ENCODE measurements at regions not wholly inside any gene's neighbourhood (a gene's known extent, or its start where the extent isn't known, plus 50 kb on each side); places are given as distances from the start of the nearest gene placed in this dataset.

DNA sequence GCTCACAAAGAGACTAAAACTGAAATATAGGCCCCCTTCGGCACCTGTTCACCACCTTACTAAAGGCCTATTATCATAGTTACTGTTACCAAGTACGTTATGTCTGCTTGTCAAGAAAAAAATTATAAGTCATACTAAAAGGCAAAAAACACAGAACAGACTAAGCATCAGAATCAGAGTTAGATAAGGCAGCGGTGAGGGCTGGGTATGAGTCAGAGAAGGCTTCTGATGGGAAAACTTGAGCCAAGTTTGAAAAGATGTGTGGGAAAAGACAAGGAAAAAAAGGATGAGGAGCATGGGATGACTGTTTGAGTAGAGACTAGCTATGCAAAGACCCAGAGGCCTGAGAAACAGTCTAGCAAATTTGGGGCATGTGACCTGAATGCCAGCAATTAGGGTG lies 387.2 kb upstream of the SGO1 start:
- Mint-ChIP-seq H3K9me3 (no peaks in the 10 kb centered on the region), H3K36me3 (ENCODE audit: insufficient read depth in 1 of 3, low read depth in 3 of 3) (no peaks in the 10 kb centered on the region; a peak in 1 of 7 replicates), H3K27me3 (ENCODE audit: low read depth) (no peaks in the 10 kb centered on the region), H3K27ac (no peak overlapping the region), H3K4me1 (no peaks in the 10 kb centered on the region), H3K4me3 (no peak overlapping the region)
- Histone ChIP-seq H3T11ph (ENCODE audit: low read length) (no peak overlapping the region), H3K23me2 (ENCODE audit: insufficient read length, low read depth, low read length, poor library complexity, severe bottlenecking) (no peaks in the 10 kb centered on the region), H4K20me1 (ENCODE audit: control insufficient read depth, insufficient read depth, insufficient read length) (no peaks in the 10 kb centered on the region), H3K4me1 (ENCODE audit: insufficient read depth, low read length) (no peaks in the 10 kb centered on the region), H2AK5ac (ENCODE audit: insufficient read length, low read length) (no peak overlapping the region), H3K79me1 (ENCODE audit: insufficient read depth, low read depth, low read length, poor library complexity, severe bottlenecking) (no peaks in the 10 kb centered on the region), H3K27ac (ENCODE audit: insufficient read length, low read depth, low read length) (no peak overlapping the region), H3K27me3 (ENCODE audit: insufficient read depth, low read length) (no peaks in the 10 kb centered on the region), H3K9me3 (ENCODE audit: control insufficient read depth, low read depth, low read length) (no peaks in the 10 kb centered on the region), H3K14ac (ENCODE audit: insufficient read depth, low read length) (no peak overlapping the region), H3K4ac (ENCODE audit: low read depth, low read length) (no peak overlapping the region), H3K79me2 (ENCODE audit: insufficient read depth, low read length) (no peaks in the 10 kb centered on the region), H2BK120ac (ENCODE audit: low read depth, low read length, poor library complexity, severe bottlenecking) (no peak overlapping the region), H3K56ac (ENCODE audit: insufficient read length, low read depth, low read length) (no peak overlapping the region), H3K9ac (ENCODE audit: extremely low read depth, insufficient read length, low read length) (no peak overlapping the region), H3K18ac (ENCODE audit: insufficient read length, low read depth, low read length) (no peak overlapping the region), H3K4me2 (ENCODE audit: insufficient read depth, insufficient read length, low read length) (no peak overlapping the region), H4K91ac (ENCODE audit: insufficient read length, low read depth, low read length) (no peak overlapping the region), H3K23ac (ENCODE audit: insufficient read length, low read depth, low read length) (no peak overlapping the region), H2AFZ (ENCODE audit: low read length) (no peak overlapping the region), H4K5ac (ENCODE audit: insufficient read length, low read depth, low read length) (no peak overlapping the region), H2BK5ac (ENCODE audit: insufficient read length, low read length) (no peak overlapping the region), H4K8ac (replicated peaks; ENCODE audit: insufficient read length, low read depth, low read length) (no peak overlapping the region), H2BK20ac (ENCODE audit: low read depth, low read length, poor library complexity, severe bottlenecking) (no peak overlapping the region), H2BK15ac (ENCODE audit: low read depth, low read length) (no peak overlapping the region), H2BK12ac (ENCODE audit: insufficient read length, low read depth, low read length) (no peak overlapping the region)
- TF ChIP-seq, protein P1, sequence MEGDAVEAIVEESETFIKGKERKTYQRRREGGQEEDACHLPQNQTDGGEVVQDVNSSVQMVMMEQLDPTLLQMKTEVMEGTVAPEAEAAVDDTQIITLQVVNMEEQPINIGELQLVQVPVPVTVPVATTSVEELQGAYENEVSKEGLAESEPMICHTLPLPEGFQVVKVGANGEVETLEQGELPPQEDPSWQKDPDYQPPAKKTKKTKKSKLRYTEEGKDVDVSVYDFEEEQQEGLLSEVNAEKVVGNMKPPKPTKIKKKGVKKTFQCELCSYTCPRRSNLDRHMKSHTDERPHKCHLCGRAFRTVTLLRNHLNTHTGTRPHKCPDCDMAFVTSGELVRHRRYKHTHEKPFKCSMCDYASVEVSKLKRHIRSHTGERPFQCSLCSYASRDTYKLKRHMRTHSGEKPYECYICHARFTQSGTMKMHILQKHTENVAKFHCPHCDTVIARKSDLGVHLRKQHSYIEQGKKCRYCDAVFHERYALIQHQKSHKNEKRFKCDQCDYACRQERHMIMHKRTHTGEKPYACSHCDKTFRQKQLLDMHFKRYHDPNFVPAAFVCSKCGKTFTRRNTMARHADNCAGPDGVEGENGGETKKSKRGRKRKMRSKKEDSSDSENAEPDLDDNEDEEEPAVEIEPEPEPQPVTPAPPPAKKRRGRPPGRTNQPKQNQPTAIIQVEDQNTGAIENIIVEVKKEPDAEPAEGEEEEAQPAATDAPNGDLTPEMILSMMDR (conservative IDR thresholded peaks at IDR 0.05): no peak
- DNase-seq: no peak
- WGBS (ENCODE audit: extremely low coverage, insufficient read length, low lambda C conversion rate): no CpG with 5 or more reads among the region's 3 CpGs

Data from H9 (cell line).